ENCODE measurements at regions not wholly inside any gene's neighbourhood (a gene's known extent, or its start where the extent isn't known, plus 50 kb on each side); places are given as distances from the start of the nearest gene placed in this dataset.

- no peak for ATAC-seq
- TF ChIP-seq TSHZ2 (CRISPR knock-in tag; IDR thresholded peaks at IDR 0.05) = no peak
- TF ChIP-seq PPARA (CRISPR knock-in tag; IDR thresholded peaks at IDR 0.05; ENCODE audit: borderline replicate concordance) = no peak
- TF ChIP-seq PATZ1 (CRISPR knock-in tag; IDR thresholded peaks at IDR 0.05; ENCODE audit: borderline replicate concordance) = no peak
- TF ChIP-seq ZNF565 (CRISPR knock-in tag; conservative IDR thresholded peaks at IDR 0.05; ENCODE audit: low read depth) = no peak
- no peak for TF ChIP-seq GLIS3 (CRISPR knock-in tag; IDR thresholded peaks at IDR 0.05)
- no peak for TF ChIP-seq ZC3H10 (CRISPR knock-in tag; IDR thresholded peaks at IDR 0.05)
- no peak for TF ChIP-seq RARB (CRISPR knock-in tag; IDR thresholded peaks at IDR 0.05)
- no peak for TF ChIP-seq ZFP3 (CRISPR knock-in tag; IDR thresholded peaks at IDR 0.05)
Observed at GRCh38 chr1:216913976-216914375, 190.7 kb upstream of the ESRRG start.

DNA sequence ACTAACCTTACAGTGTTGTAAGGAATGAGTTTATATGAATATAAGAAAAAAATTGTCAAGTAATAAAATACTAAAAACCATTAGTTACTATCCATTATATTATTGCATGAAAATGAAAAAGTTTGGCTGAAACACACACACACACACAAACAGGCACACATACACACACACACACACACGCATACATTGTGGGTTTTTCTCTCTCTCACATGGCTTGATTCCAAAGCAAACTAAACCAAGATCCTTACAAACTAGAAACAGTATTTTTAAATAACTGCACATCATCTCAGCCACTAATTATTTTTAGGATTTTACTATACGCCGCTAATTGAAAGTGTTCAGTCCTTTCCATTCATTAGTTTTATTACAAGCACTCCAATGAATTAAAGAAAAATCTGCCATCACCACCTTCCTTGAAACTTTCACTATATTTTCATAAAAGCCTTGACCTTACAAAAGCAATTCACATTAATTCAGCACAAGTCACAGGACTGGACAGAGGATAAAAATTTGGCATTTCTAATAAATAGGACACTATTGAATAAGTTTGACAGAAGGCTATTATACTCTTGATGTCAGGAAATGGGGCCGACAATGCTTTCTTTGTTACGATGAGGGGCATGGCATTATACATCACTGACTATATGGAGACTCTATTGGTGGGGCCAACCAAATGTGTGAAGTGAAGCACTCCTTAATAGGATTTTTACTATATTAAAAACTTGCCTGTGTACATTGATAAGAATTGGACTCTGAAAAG, 187.0 kb upstream of the ESRRG start:
- no peak for ATAC-seq
- TF ChIP-seq CSDC2 (CRISPR knock-in tag; IDR thresholded peaks at IDR 0.05) = no peak
- TF ChIP-seq ZFP3 (CRISPR knock-in tag; IDR thresholded peaks at IDR 0.05) = no peak
- TF ChIP-seq ZNF565 (CRISPR knock-in tag; conservative IDR thresholded peaks at IDR 0.05; ENCODE audit: low read depth) = no peak
- TF ChIP-seq ZNF70 (CRISPR knock-in tag; IDR thresholded peaks at IDR 0.05) = no peak
- TF ChIP-seq PATZ1 (CRISPR knock-in tag; IDR thresholded peaks at IDR 0.05; ENCODE audit: borderline replicate concordance) = no peak
- no peak for TF ChIP-seq TCF4 (CRISPR knock-in tag; IDR thresholded peaks at IDR 0.05; ENCODE audit: borderline replicate concordance)
- TF ChIP-seq RARB (CRISPR knock-in tag; IDR thresholded peaks at IDR 0.05) = no peak
- no peak for TF ChIP-seq ARNTL (CRISPR knock-in tag; IDR thresholded peaks at IDR 0.05; ENCODE audit: borderline replicate concordance, low read depth)
- TF ChIP-seq, protein P1, sequence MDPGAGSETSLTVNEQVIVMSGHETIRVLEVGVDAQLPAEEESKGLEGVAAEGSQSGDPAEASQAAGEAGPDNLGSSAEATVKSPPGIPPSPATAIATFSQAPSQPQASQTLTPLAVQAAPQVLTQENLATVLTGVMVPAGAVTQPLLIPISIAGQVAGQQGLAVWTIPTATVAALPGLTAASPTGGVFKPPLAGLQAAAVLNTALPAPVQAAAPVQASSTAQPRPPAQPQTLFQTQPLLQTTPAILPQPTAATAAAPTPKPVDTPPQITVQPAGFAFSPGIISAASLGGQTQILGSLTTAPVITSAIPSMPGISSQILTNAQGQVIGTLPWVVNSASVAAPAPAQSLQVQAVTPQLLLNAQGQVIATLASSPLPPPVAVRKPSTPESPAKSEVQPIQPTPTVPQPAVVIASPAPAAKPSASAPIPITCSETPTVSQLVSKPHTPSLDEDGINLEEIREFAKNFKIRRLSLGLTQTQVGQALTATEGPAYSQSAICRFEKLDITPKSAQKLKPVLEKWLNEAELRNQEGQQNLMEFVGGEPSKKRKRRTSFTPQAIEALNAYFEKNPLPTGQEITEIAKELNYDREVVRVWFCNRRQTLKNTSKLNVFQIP (CRISPR knock-in tag; IDR thresholded peaks at IDR 0.05; ENCODE audit: borderline replicate concordance, low read depth) = no peak
- no peak for TF ChIP-seq ISL1 (CRISPR knock-in tag; IDR thresholded peaks at IDR 0.05)

GRCh38 chr1:216908126-216908525, 184.9 kb upstream of the ESRRG start:
- ATAC-seq = no peak
- TF ChIP-seq TSHZ2 (CRISPR knock-in tag; IDR thresholded peaks at IDR 0.05) (no peak), TCF4 (CRISPR knock-in tag; IDR thresholded peaks at IDR 0.05; ENCODE audit: borderline replicate concordance) (no peak), CSDC2 (CRISPR knock-in tag; IDR thresholded peaks at IDR 0.05) (no peak), ZNF8 (CRISPR knock-in tag; IDR thresholded peaks at IDR 0.05) (no peak), CSRNP3 (CRISPR knock-in tag; IDR thresholded peaks at IDR 0.05) (no peak), PATZ1 (CRISPR knock-in tag; IDR thresholded peaks at IDR 0.05; ENCODE audit: borderline replicate concordance) (no peak), PPARA (CRISPR knock-in tag; IDR thresholded peaks at IDR 0.05; ENCODE audit: borderline replicate concordance) (no peak), RARB (CRISPR knock-in tag; IDR thresholded peaks at IDR 0.05) (no peak), TOX (CRISPR knock-in tag; IDR thresholded peaks at IDR 0.05; ENCODE audit: borderline replicate concordance) (no peak), BACH2 (CRISPR knock-in tag; IDR thresholded peaks at IDR 0.05; ENCODE audit: borderline replicate concordance) (no peak), ZNF565 (CRISPR knock-in tag; conservative IDR thresholded peaks at IDR 0.05; ENCODE audit: low read depth) (no peak), ISL1 (CRISPR knock-in tag; IDR thresholded peaks at IDR 0.05) (no peak)
- TF ChIP-seq, protein P1 (CRISPR knock-in tag; IDR thresholded peaks at IDR 0.05; ENCODE audit: borderline replicate concordance, low read depth) = no peak

Data from SK-N-SH treated with all-trans-retinoic acid at 6 μM for 48 hours (cell line).